Chondrocyte (in vitro differentiated cells): ENCODE measurements at regions not wholly inside any gene's neighbourhood (a gene's known extent, or its start where the extent isn't known, plus 50 kb on each side); places are given as distances from the start of the nearest gene placed in this dataset.

Experiments used
- DNase-seq: peaks from one replicate; pipeline ENCODE4 v3.0.0; 2021; ENCODE audit warnings: mixed read lengths, low spot score
- H3K27ac Mint-ChIP-seq: one replicate; pipeline ENCODE4 v1.8.0; 2021; ENCODE audit warnings: mild to moderate bottlenecking, moderate library complexity, mixed read lengths; ENCODE audit not compliant: unreplicated experiment
- H3K27me3 Mint-ChIP-seq: 2 replicates; pipeline ENCODE4 v1.8.0; 2021; ENCODE audit warnings: low read depth, mixed read lengths
- H3K36me3 Mint-ChIP-seq: 2 replicates; pipeline ENCODE4 v1.8.0; 2021; ENCODE audit warnings: low read depth, mixed read lengths
- H3K4me1 Mint-ChIP-seq: 2 replicates; pipeline ENCODE4 v1.8.0; 2021; ENCODE audit warnings: low read depth, mild to moderate bottlenecking, mixed read lengths
- H3K4me3 Mint-ChIP-seq: one replicate; pipeline ENCODE4 v1.8.0; 2021; ENCODE audit warnings: mild to moderate bottlenecking, moderate library complexity, mixed read lengths; ENCODE audit not compliant: unreplicated experiment
- H3K9me3 Mint-ChIP-seq: 2 replicates; pipeline ENCODE4 v1.8.0; 2021; ENCODE audit warnings: low read depth, mixed read lengths
- CTCF ChIP-seq: fragments of 200-600 bp; sonication (generic); IDR thresholded peaks from 2 replicates; pipeline ENCODE4 v1.5.0; 2021; ENCODE audit warnings: antibody characterized with exemption, mild to moderate bottlenecking, moderate library complexity

GRCh38 chr14:94706133-94706532, 63.8 kb downstream of the GSC start:
- no peak for TF ChIP-seq CTCF
- Mint-ChIP-seq H3K4me3 (no peak overlapping the region), H3K4me1 (no peaks in the 10 kb centered on the region), H3K36me3 (no peaks in the 10 kb centered on the region), H3K9me3 (no peaks in the 10 kb centered on the region), H3K27ac (no peak overlapping the region), H3K27me3 (peaks cover 25% of the 10 kb centered on the region)
- DNase-seq: no peak

DNA sequence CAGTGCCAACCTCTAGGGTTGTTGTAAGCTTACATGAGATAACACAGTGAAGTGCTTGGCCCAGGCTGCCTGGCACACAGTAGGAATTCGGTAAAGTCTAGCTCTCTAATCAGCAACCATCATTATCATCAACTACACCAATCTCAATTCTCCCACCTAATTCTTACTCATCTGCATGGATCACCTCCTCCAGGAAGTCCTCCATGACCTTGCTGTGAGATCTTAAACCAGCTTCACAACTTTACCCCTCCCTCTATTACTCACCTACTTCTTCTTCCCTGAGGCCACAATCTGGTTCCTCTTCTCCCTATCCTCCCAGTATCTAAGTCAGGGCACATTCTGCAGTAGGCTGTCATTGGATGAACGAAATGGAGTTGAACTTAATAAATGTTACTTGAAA, 67.3 kb downstream of the GSC start:
- TF ChIP-seq CTCF: no peak
- H3K27ac Mint-ChIP-seq: no peak overlapping the region
- DNase-seq: no peak
- no peak overlapping the region for H3K4me3 Mint-ChIP-seq
- H3K36me3 Mint-ChIP-seq: no peaks in the 10 kb centered on the region
- peaks cover 3% of the 10 kb centered on the region for H3K4me1 Mint-ChIP-seq
- H3K27me3 Mint-ChIP-seq: peaks cover 29% of the 10 kb centered on the region
- no peaks in the 10 kb centered on the region for H3K9me3 Mint-ChIP-seq

DNA sequence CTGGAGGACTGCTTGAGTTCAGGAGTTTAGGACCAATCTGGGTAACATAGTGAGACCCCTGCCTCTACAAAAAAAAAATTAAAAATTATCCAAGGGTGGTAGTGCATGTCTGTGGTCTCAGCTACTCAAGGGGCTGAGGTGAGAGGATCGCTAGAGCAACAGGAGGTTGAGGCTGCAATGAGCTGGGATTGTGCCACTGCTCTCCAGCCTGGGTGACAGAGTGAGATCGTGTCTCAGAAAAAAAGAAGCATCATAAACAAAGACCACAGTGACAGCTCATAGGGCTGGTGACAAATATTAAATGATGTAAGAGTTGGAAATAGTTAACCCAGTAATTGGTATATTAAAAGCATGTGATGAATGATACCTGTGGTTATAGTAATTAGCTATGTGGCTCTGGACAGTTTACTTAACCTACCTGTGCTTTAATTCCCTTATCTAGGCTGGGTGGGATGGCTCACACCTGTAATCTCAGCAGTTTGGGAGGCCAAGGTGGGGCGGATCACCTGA, 68.0 kb downstream of the GSC start:
- peaks cover 3% of the 10 kb centered on the region for H3K4me1 Mint-ChIP-seq
- DNase-seq: no peak
- H3K27ac Mint-ChIP-seq: no peak overlapping the region
- H3K9me3 Mint-ChIP-seq: no peaks in the 10 kb centered on the region
- peaks cover 22% of the 10 kb centered on the region for H3K27me3 Mint-ChIP-seq
- TF ChIP-seq CTCF: no peak
- H3K36me3 Mint-ChIP-seq: no peaks in the 10 kb centered on the region
- H3K4me3 Mint-ChIP-seq: no peak overlapping the region

DNA sequence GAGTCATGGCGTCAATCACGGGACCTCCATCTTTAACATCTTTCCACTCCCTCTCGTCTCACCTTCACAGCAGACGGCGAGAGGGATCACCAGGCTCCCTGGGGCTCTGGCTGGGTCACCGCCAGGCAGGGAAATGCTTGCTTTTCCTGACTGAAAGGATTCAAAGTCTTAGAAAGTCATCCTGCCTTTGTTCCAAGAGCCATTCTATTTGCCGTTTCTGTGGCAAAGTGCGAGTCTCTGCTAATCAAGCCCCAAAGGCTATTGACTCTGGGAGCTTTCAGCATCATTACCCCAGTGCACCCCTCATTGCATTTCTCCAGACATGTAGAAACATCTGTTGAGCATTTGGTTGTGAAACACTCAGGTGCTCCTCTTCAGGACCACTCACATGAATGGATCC, 69.6 kb downstream of the GSC start:
- Mint-ChIP-seq H3K4me1 (peaks cover 3% of the 10 kb centered on the region), H3K4me3 (no peak overlapping the region), H3K9me3 (no peaks in the 10 kb centered on the region), H3K27me3 (peaks cover 14% of the 10 kb centered on the region), H3K36me3 (no peaks in the 10 kb centered on the region), H3K27ac (no peak overlapping the region)
- DNase-seq: no peak
- no peak for TF ChIP-seq CTCF

DNA sequence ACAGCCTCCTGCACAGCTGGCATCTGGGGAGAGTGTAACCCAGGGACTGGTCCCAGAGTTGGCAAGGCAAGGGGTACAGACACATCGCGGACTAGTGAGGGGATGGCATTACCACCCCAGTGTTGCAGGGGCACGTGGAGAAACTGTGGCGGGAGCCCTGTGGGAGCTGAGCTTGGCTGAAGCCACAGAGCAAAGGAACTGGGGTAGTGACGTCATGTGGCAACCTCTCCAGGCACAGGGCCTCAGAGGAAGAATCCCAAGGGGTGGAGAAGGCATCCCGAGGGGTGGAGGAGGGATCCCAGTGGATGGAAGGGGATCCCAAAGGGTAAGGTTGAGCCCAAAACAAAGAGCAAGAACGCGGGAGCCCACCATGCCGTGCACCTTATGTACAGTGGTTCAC, 70.1 kb downstream of the GSC start:
- Mint-ChIP-seq H3K27ac (no peak overlapping the region), H3K4me3 (no peak overlapping the region), H3K4me1 (peaks cover 3% of the 10 kb centered on the region), H3K27me3 (peaks cover 14% of the 10 kb centered on the region), H3K36me3 (no peaks in the 10 kb centered on the region), H3K9me3 (no peaks in the 10 kb centered on the region)
- TF ChIP-seq CTCF: no peak
- no peak for DNase-seq
